ENCODE measurements at regions not wholly inside any gene's neighbourhood (a gene's known extent, or its start where the extent isn't known, plus 50 kb on each side); places are given as distances from the start of the nearest gene placed in this dataset.

DNA sequence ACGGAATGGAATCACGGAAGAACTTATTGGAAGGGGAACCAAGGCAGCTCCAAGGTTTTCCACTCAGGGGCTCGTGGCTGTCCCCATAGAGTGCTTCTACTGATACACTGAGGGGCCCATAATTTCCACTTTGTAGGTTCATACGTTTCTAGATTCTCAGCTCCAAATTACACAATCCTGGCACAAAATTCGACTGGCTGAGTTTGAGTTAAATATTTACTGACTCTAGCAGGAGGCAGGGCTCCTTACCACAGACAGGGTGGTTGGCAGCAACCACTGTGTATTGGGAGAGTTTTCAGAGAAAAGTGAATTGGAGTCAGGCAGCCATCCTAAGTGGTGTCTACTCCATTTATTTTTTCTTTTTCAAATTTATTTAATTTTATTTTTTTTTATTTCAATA lies 55.4 kb upstream of the SEC61G start:
- Mint-ChIP-seq H3K27me3 (ENCODE audit: low read depth) (no peaks in the 10 kb centered on the region), H3K27ac (ENCODE audit: unreplicated experiment) (no peak overlapping the region), H3K9me3 (ENCODE audit: low read depth) (no peaks in the 10 kb centered on the region), H3K4me1 (ENCODE audit: low read depth) (peaks cover 27% of the 10 kb centered on the region), H3K4me3 (ENCODE audit: unreplicated experiment) (no peak overlapping the region), H3K36me3 (ENCODE audit: low read depth) (no peaks in the 10 kb centered on the region)
- TF ChIP-seq, protein P1, sequence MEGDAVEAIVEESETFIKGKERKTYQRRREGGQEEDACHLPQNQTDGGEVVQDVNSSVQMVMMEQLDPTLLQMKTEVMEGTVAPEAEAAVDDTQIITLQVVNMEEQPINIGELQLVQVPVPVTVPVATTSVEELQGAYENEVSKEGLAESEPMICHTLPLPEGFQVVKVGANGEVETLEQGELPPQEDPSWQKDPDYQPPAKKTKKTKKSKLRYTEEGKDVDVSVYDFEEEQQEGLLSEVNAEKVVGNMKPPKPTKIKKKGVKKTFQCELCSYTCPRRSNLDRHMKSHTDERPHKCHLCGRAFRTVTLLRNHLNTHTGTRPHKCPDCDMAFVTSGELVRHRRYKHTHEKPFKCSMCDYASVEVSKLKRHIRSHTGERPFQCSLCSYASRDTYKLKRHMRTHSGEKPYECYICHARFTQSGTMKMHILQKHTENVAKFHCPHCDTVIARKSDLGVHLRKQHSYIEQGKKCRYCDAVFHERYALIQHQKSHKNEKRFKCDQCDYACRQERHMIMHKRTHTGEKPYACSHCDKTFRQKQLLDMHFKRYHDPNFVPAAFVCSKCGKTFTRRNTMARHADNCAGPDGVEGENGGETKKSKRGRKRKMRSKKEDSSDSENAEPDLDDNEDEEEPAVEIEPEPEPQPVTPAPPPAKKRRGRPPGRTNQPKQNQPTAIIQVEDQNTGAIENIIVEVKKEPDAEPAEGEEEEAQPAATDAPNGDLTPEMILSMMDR (IDR thresholded peaks at IDR 0.05), result no peak
- DNase-seq (ENCODE audit: low spot score), result no peak

DNA sequence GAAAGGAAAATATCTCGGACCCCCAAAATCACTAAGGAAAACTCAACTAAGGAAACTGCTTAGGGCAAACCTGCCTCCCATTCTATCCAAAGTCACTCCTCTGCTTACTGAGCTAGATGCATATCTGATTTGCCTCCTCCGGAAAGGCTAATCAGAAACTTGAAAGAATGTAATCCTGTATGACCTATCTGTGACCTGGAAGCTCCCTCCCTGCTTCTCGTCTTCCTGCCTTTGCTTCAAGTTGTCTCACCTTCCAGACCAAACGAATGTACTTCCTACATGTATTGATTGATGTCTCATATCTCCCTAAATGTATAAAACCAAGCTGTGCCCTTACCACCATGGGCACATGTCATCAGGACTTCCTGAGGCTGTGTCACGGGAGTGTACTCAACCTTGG lies 58.1 kb upstream of the SEC61G start:
- Mint-ChIP-seq H3K9me3 (ENCODE audit: low read depth) (no peaks in the 10 kb centered on the region), H3K4me3 (ENCODE audit: unreplicated experiment) (no peak overlapping the region), H3K4me1 (ENCODE audit: low read depth) (peaks cover 5% of the 10 kb centered on the region), H3K27ac (ENCODE audit: unreplicated experiment) (no peak overlapping the region), H3K36me3 (ENCODE audit: low read depth) (no peaks in the 10 kb centered on the region), H3K27me3 (ENCODE audit: low read depth) (no peaks in the 10 kb centered on the region)
- no peak for DNase-seq (ENCODE audit: low spot score)
- TF ChIP-seq, protein P1 (IDR thresholded peaks at IDR 0.05), result no peak

DNA sequence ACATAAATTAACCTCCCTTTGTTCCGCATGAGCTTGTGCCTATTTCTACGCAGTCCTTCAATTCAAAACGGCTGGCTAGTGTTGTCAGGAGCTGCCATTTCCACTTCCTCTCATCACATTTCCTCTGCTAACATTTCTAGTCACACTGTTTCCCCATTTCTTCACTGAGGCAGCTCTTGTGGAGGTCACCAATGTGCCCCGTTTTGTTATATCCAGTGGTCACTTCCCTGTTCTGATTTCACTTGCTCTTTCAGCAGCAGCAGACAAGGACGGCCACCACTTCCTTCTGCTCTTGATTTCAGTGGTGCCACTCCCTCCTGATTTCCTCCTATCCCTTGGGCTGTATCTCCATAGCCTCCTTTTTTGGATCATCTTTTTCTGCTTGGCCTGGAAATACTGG lies 64.8 kb upstream of the SEC61G start:
- TF ChIP-seq, protein P1 (IDR thresholded peaks at IDR 0.05), result no peak
- H3K36me3 Mint-ChIP-seq (ENCODE audit: low read depth), result no peaks in the 10 kb centered on the region
- H3K9me3 Mint-ChIP-seq (ENCODE audit: low read depth), result peaks cover 9% of the 10 kb centered on the region
- no peak for DNase-seq (ENCODE audit: low spot score)
- H3K27ac Mint-ChIP-seq (ENCODE audit: unreplicated experiment), result no peak overlapping the region
- no peak overlapping the region for H3K4me3 Mint-ChIP-seq (ENCODE audit: unreplicated experiment)
- no peaks in the 10 kb centered on the region for H3K4me1 Mint-ChIP-seq (ENCODE audit: low read depth)
- H3K27me3 Mint-ChIP-seq (ENCODE audit: low read depth), result no peaks in the 10 kb centered on the region

DNA sequence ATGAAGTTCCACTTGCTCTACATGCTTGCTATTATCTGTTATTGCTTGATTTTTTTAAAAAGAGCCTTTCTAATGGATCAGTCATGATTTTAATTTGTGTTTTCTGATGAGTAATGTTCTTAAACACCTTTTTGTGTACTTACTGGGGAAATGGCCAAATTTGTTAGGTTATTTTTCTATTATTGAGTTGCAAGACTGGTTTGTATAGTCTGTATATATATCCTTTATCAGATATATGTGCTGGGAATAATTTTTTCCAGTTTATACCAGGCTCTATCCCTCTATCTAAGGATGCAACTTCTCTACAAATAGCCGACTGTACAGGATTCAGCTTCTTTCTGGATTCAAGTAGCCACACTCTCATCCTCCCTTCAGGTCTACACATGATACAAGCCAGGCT lies 65.6 kb upstream of the SEC61G start:
- Mint-ChIP-seq H3K27me3 (ENCODE audit: low read depth) (no peaks in the 10 kb centered on the region), H3K4me1 (ENCODE audit: low read depth) (no peaks in the 10 kb centered on the region), H3K4me3 (ENCODE audit: unreplicated experiment) (no peak overlapping the region), H3K27ac (ENCODE audit: unreplicated experiment) (no peak overlapping the region), H3K9me3 (ENCODE audit: low read depth) (peaks cover 13% of the 10 kb centered on the region), H3K36me3 (ENCODE audit: low read depth) (no peaks in the 10 kb centered on the region)
- DNase-seq (ENCODE audit: low spot score), result no peak
- TF ChIP-seq, protein P1 (IDR thresholded peaks at IDR 0.05), result no peak

DNA sequence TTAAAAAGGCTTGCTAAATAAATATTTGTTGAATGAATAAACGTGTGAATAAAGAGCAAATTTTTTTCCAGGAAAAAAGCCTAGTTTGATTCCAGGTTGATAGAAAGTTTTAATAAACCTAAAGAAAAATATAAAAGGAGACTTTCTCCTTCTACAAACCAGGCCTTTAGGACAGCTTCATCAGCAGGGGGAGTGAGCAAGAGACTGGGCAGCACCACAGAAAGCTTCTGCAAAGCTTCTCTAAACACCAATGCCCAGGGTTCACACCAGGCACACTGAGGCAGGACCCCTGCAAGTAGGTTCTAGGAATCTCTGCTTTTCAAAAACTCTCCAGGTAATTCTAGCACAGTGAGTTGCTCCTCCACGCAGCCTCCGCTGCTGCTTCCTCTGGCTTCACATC lies 66.4 kb upstream of the SEC61G start:
- TF ChIP-seq, protein P1 (IDR thresholded peaks at IDR 0.05), result peak; percentile 31
- Mint-ChIP-seq H3K9me3 (ENCODE audit: low read depth) (peaks cover 13% of the 10 kb centered on the region), H3K4me1 (ENCODE audit: low read depth) (no peaks in the 10 kb centered on the region)

More for the DNA sequence above, 66.4 kb upstream of the SEC61G start:
- Mint-ChIP-seq H3K4me3 (ENCODE audit: unreplicated experiment) (no peak overlapping the region), H3K36me3 (ENCODE audit: low read depth) (no peaks in the 10 kb centered on the region), H3K27ac (ENCODE audit: unreplicated experiment) (no peak overlapping the region), H3K27me3 (ENCODE audit: low read depth) (no peaks in the 10 kb centered on the region)
- no peak for DNase-seq (ENCODE audit: low spot score)
